HFFc6 (cell line): ENCODE measurements at regions not wholly inside any gene's neighbourhood (a gene's known extent, or its start where the extent isn't known, plus 50 kb on each side); places are given as distances from the start of the nearest gene placed in this dataset.

ENCODE experiments used
- DNase-seq: peaks from one replicate; pipeline ENCODE4 v3.0.0-alpha.2; 2018
- H3K27ac Mint-ChIP-seq: 2 replicates; pipeline ENCODE4 v1.8.0; 2020; ENCODE audit warnings: mild to moderate bottlenecking, mixed read lengths
- H3K27me3 Mint-ChIP-seq: 2 replicates; pipeline ENCODE4 v1.8.0; 2021; ENCODE audit warnings: mild to moderate bottlenecking, moderate library complexity, mixed read lengths; ENCODE audit not compliant: insufficient read depth
- H3K36me3 Mint-ChIP-seq: 2 replicates; pipeline ENCODE4 v1.8.0; 2021; ENCODE audit warnings: low read depth, mixed read lengths
- H3K4me1 Mint-ChIP-seq: 2 replicates; pipeline ENCODE4 v1.8.0; 2020; ENCODE audit warnings: low read depth, mixed read lengths
- H3K4me3 Mint-ChIP-seq: 2 replicates; pipeline ENCODE4 v1.8.0; 2020; ENCODE audit warnings: mild to moderate bottlenecking, moderate library complexity, mixed read lengths
- H3K9me3 Mint-ChIP-seq: 2 replicates; pipeline ENCODE4 v1.8.0; 2020; ENCODE audit warnings: mild to moderate bottlenecking, mixed read lengths
- TF ChIP-seq, protein P1 (sequence below): fragments of 200-600 bp; sonication (generic); IDR thresholded peaks from 2 replicates; pipeline ENCODE4 v1.5.0; 2021; ENCODE audit warnings: antibody characterized with exemption, mild to moderate bottlenecking

DNA sequence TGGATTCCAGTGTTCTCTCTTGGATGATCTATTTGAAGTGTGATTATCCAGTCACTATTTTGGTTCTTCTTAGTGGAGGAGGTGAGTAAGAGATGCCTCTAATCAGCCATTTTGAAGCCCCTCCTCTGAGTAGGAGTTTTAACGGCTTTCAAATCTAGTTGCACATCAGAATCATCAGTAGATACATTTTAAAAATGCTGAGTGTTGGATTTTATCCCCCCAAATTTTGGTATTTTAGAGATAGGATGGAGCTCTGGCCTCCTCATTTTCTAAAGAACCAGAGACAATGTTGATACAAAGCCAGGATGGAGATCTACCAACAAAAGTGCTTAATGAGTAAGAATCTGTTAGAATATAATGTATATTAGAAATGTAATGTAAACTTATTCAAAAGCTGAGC, 1061.0 kb upstream of the WWC1 start:
- no peak for DNase-seq
- TF ChIP-seq, protein P1, sequence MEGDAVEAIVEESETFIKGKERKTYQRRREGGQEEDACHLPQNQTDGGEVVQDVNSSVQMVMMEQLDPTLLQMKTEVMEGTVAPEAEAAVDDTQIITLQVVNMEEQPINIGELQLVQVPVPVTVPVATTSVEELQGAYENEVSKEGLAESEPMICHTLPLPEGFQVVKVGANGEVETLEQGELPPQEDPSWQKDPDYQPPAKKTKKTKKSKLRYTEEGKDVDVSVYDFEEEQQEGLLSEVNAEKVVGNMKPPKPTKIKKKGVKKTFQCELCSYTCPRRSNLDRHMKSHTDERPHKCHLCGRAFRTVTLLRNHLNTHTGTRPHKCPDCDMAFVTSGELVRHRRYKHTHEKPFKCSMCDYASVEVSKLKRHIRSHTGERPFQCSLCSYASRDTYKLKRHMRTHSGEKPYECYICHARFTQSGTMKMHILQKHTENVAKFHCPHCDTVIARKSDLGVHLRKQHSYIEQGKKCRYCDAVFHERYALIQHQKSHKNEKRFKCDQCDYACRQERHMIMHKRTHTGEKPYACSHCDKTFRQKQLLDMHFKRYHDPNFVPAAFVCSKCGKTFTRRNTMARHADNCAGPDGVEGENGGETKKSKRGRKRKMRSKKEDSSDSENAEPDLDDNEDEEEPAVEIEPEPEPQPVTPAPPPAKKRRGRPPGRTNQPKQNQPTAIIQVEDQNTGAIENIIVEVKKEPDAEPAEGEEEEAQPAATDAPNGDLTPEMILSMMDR = no peak
- no peak overlapping the region for H3K4me3 Mint-ChIP-seq
- peaks cover 46% of the 10 kb centered on the region for H3K9me3 Mint-ChIP-seq
- H3K36me3 Mint-ChIP-seq = no peaks in the 10 kb centered on the region
- peaks cover under 1% of the 10 kb centered on the region; the same call in 1 of the 2 replicates for H3K27me3 Mint-ChIP-seq
- H3K27ac Mint-ChIP-seq = no peak overlapping the region
- no peaks in the 10 kb centered on the region for H3K4me1 Mint-ChIP-seq

DNA sequence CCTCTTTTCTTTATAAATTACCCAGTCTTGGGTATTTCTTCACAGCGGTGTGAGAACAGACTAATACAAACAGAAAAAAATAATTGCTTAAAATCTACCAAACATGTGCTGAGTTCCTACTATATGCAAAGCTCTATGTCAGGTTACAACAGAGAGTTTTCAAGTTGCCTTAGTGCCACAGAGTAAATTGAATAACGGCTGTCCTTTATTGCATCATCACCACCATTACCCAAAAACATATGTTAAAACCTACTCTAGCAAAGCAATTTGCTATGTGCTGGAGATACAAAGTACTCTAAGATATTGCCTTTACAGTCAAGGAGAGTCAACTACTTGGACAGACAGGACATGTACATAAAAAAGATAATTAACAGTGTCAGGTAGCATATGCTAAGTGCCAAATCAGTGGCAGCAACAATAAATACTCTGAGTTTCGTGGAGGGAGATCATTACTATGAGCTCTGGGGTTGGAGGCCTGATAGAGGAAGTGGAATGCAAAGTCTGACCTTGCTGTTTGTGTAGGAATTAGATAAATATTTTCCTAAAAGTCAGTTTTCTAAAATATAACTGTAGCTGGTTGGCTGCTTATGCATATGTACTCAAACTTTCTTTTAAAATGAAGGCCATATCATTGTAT, 1058.7 kb upstream of the WWC1 start:
- H3K4me1 Mint-ChIP-seq = no peaks in the 10 kb centered on the region
- no peak for DNase-seq
- H3K9me3 Mint-ChIP-seq = peaks cover 47% of the 10 kb centered on the region
- no peak overlapping the region for H3K4me3 Mint-ChIP-seq
- no peaks in the 10 kb centered on the region for H3K36me3 Mint-ChIP-seq
- no peak overlapping the region for H3K27ac Mint-ChIP-seq
- TF ChIP-seq, protein P1 = no peak
- peaks cover 4% of the 10 kb centered on the region; the same call in 1 of the 2 replicates for H3K27me3 Mint-ChIP-seq

GRCh38 chr5:167233507-167234220, 1057.8 kb upstream of the WWC1 start:
- H3K27ac Mint-ChIP-seq = no peak overlapping the region
- peaks cover 4% of the 10 kb centered on the region; the same call in 1 of the 2 replicates for H3K27me3 Mint-ChIP-seq
- no peaks in the 10 kb centered on the region for H3K36me3 Mint-ChIP-seq
- no peak overlapping the region for H3K4me3 Mint-ChIP-seq
- no peaks in the 10 kb centered on the region for H3K4me1 Mint-ChIP-seq
- DNase-seq = no peak
- TF ChIP-seq, protein P1 = no peak
- peaks cover 39% of the 10 kb centered on the region for H3K9me3 Mint-ChIP-seq

GRCh38 chr5:167241436-167242067, 1049.9 kb upstream of the WWC1 start:
- no peak for DNase-seq
- H3K9me3 Mint-ChIP-seq = peaks cover 24% of the 10 kb centered on the region
- TF ChIP-seq, protein P1 = no peak
- H3K4me1 Mint-ChIP-seq = no peaks in the 10 kb centered on the region
- H3K27me3 Mint-ChIP-seq = no peaks in the 10 kb centered on the region; the same call in 1 of the 2 replicates
- peaks cover 5% of the 10 kb centered on the region; the same call in 1 of the 2 replicates for H3K36me3 Mint-ChIP-seq
- no peak overlapping the region; the same call in 1 of the 2 replicates for H3K4me3 Mint-ChIP-seq
- H3K27ac Mint-ChIP-seq = no peak overlapping the region

DNA sequence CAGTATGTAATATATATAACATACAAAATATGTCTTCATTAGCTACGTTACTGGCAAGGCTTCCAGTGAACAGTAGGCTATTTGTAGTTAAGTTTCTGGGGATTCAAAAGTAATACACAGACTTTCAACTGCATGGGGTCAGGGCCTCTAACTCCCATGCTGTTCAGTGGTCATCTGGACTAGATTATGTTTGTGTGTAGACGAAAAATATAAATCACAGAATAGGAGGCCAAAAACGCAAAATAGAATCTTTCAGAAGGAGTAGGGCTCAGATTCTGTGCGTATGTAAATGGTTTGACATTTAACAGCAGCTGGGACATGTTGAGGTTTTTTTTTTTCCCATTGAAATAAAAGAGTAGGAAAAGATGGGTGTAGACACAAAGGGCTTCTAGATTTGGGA, 1048.7 kb upstream of the WWC1 start:
- DNase-seq = no peak
- Mint-ChIP-seq H3K4me3 (no peak overlapping the region), H3K36me3 (peaks cover 5% of the 10 kb centered on the region; the same call in 1 of the 2 replicates), H3K27ac (no peak overlapping the region), H3K4me1 (no peaks in the 10 kb centered on the region), H3K9me3 (peaks cover 24% of the 10 kb centered on the region), H3K27me3 (no peaks in the 10 kb centered on the region; the same call in 1 of the 2 replicates)
- TF ChIP-seq, protein P1 = no peak
